Jurkat, Clone E6-1 (cell line): ENCODE measurements at regions not wholly inside any gene's neighbourhood (a gene's known extent, or its start where the extent isn't known, plus 50 kb on each side); places are given as distances from the start of the nearest gene placed in this dataset.

ENCODE experiments used
- DNase-seq: peaks from one replicate; pipeline ENCODE4 v3.0.0-alpha.2; 2011; ENCODE audit warnings: low read depth, low spot score
- H3K4me3 ChIP-seq: 2 replicates; pipeline ENCODE4 v1.5.1; 2011; ENCODE audit warnings: mild to moderate bottlenecking, low read length, control low read depth, moderate library complexity

GRCh38 chr3:68479779-68480178, 452.6 kb downstream of the TAFA4 start:
- no peak overlapping the region for H3K4me3 ChIP-seq
- no peak for DNase-seq

- DNase-seq: no peak
- no peak overlapping the region for H3K4me3 ChIP-seq
These were observed 463.5 kb downstream of the TAFA4 start for GRCh38 chr3:68468695-68469375.

- no peak for DNase-seq
- H3K4me3 ChIP-seq: no peak overlapping the region
These were observed 464.9 kb downstream of the TAFA4 start for GRCh38 chr3:68467465-68467864.

- no peak for DNase-seq
These were observed 473.8 kb downstream of the TAFA4 start for GRCh38 chr3:68458581-68458980.

GRCh38 chr3:68448510-68449383, 483.6 kb downstream of the TAFA4 start:
- no peak for DNase-seq
- no peak overlapping the region for H3K4me3 ChIP-seq

More at GRCh38 chr3:68458581-68458980, 473.8 kb downstream of the TAFA4 start:
- no peak overlapping the region for H3K4me3 ChIP-seq

GRCh38 chr3:68447885-68448284, 484.5 kb downstream of the TAFA4 start:
- no peak for DNase-seq
- no peak overlapping the region for H3K4me3 ChIP-seq

- no peak overlapping the region for H3K4me3 ChIP-seq
- DNase-seq: no peak
These were observed 491.3 kb downstream of the TAFA4 start for GRCh38 chr3:68441054-68441453.

- no peak overlapping the region for H3K4me3 ChIP-seq
- no peak for DNase-seq
These were observed 495.5 kb downstream of the TAFA4 start for GRCh38 chr3:68436619-68437401.

GRCh38 chr3:68428495-68428894, 503.9 kb downstream of the TAFA4 start:
- no peak for DNase-seq
- no peak overlapping the region for H3K4me3 ChIP-seq

- no peak for DNase-seq
- no peak overlapping the region for H3K4me3 ChIP-seq
These were observed 507.4 kb downstream of the TAFA4 start for GRCh38 chr3:68424796-68425460.

- H3K4me3 ChIP-seq: no peak overlapping the region
- no peak for DNase-seq
These were observed 523.7 kb downstream of the TAFA4 start for GRCh38 chr3:68408626-68409025.

- H3K4me3 ChIP-seq: no peak overlapping the region
- no peak for DNase-seq
These were observed 528.6 kb downstream of the TAFA4 start for GRCh38 chr3:68403741-68404140.

- no peak overlapping the region for H3K4me3 ChIP-seq
- DNase-seq: no peak
These were observed 530.0 kb downstream of the TAFA4 start for GRCh38 chr3:68402235-68402918.

GRCh38 chr3:68378631-68379030, 553.7 kb downstream of the TAFA4 start:
- DNase-seq: no peak
- no peak overlapping the region for H3K4me3 ChIP-seq

- H3K4me3 ChIP-seq: no peak overlapping the region
These were observed 558.6 kb downstream of the TAFA4 start for GRCh38 chr3:68373727-68374126.

GRCh38 chr3:68363796-68364195, 568.6 kb downstream of the TAFA4 start:
- H3K4me3 ChIP-seq: no peak overlapping the region
- no peak for DNase-seq

More at GRCh38 chr3:68373727-68374126, 558.6 kb downstream of the TAFA4 start:
- DNase-seq: no peak

- DNase-seq: no peak
- no peak overlapping the region for H3K4me3 ChIP-seq
These were observed 571.9 kb downstream of the TAFA4 start for GRCh38 chr3:68360492-68360891.

GRCh38 chr3:68345781-68346180, 586.6 kb downstream of the TAFA4 start:
- no peak overlapping the region for H3K4me3 ChIP-seq
- DNase-seq: no peak

GRCh38 chr3:68342426-68342825, 589.9 kb downstream of the TAFA4 start:
- no peak for DNase-seq
- no peak overlapping the region for H3K4me3 ChIP-seq
